ENCODE measurements at regions not wholly inside any gene's neighbourhood (a gene's known extent, or its start where the extent isn't known, plus 50 kb on each side); places are given as distances from the start of the nearest gene placed in this dataset.

- no peak for DNase-seq
These were observed 123.8 kb upstream of the RET start for GRCh38 chr10:42952931-42953683.

DNA sequence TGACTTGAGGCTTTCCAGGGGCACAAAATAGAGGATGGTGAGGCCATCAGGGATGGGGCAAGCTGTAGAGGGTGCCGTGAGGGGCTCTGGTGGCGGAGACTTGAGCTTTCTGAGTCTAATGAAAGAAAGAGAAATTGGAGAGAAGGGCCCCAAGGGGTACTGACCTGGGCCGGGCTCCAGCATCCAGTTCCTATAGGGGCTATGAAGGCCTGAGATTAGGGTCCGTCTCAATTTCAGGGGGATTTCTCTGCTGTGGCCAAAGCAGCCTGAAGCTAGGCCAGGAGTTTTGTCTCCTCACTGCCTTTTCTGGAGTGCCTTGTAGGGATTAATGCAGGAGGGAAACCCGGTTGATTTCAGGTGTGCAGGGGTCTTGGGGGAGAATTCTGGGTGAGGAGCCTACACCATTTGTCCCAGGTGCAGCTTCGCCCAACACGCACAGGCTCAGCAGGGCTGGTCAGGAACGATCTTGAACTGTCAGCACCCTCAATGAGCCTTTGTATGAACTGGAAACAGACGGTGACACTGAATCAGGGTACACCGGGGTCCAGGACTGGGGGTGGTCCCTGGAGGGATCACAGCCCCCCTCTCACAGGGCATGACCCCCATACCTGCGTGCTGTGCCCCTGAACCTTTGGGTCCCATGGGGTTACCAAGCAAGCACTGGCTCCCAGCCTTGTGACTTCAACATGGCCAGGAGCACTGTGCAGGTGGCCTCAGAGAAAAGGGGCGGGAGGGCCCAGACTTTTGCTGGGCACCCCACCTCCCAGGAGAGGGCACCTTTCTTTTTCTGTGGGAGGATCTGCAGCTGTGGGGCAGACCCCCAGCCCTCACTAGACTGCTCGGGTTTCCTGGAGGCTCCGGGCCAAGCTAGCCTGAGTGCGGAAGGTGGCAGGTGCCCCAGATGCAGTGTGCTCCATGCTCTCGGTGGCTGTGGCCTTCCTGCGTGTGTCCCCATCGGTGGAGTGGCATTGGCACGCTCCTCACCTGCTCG is 122.9 kb upstream of the RET start:
- DNase-seq = no peak

DNA sequence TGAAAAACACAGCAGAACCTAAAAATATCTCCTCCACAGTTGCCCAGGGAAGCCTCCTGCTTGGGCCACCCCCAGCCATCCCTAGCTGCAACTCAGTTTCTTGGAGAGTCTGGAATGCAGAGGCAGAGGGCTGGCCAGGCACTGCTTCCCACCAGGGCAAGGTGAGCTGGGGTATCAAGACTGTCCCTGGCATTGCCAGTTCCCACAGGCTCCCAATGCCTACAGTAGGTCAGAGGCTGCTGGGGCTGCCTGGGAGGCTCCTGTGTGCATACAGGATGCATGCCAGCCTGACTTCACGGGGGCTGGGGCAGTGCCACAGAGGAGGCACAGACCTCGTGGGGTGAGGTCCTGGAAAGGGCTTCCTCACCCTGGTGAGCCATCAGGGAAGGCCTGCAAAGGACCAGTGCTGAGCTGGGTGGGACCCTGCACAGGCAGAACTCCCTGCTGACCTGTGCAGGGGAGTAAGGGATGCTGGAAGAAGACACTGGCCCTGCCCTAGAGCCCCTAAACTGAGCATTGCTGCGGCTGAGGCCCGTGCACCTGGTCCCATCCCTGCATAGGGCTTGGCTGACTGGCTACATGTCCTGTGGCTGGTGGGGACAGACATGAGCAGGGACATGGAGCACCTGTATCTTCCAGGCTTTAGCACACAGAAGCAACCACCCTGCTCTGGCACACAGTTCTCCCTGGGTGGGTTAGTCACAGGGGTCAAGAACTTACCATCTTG is 121.9 kb upstream of the RET start:
- no peak for DNase-seq

DNA sequence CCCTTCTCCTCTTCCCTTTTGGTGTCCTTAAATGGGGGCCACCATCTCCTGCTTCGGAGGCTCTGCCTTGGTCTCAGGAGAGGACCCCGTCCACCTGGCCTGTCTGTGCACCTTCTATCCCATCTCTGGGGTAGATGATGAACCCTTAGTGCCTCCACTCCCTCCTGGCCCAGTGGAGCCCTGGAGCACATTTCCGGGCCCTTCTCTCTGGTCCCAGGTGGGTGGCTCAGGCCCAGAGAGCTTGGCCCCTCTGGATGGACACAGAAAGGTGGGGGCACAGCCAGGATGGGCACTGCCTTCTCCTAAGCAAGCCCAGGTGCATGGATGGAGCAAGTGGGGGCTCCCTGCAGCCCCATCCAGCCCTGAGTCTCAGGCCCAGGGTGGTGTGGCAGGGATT is 121.4 kb upstream of the RET start:
- no peak for DNase-seq

- no peak for DNase-seq
These were observed 120.8 kb upstream of the RET start for GRCh38 chr10:42956045-42956444.

DNA sequence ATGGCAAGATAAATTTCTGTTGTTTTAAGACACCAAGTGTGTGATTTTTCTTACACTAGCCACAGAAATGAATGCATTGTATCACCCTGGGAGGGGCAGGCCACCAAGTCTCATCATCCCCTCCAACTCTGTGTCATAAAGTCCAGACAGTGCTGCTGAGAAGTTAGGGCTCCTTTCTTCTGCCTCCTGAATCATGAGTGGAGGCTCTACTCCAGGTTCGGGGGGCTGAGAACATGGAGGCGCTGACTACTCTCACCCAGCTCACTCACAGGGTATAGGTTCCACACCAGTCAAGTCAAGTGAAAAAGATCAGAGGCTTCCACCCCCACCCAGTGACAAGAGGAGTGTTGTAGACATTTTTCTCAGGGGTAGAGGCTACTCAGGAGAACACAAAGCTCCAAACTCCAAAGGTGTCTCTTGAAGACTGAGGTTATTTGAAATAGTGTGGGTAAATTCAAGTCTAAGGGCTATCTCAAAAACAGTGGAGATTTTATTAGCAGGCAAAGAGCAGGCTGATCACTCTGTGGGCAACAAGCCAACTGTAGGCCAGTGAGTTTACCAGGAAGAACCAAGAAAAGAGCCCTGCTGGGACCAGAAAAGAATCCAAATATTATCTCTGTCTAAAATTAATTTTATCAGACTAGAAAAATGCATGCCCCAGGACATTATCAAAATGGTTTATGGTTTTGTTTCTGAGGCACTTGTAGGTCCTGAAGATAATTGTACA is 118.6 kb upstream of the RET start:
- DNase-seq = no peak

DNA sequence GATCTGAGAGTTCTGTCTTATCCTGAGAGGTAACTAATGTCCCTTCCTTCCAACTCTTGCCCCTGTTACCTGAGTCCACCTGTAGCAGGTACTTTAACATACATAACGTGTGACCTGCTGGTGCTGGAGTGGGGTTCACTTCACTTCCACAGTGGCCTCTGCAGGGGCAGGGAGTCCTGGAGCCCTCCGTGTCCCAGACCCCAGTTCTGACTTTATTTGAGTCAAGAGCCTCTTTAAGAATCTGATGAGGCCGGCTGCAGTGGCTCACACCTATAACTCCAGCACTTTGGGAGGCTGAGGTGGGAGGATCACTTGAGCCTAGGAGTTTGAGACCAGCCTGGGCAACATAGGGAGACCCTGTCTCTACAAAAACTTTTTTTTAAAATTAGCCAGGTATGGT is 117.0 kb upstream of the RET start:
- no peak for DNase-seq

GRCh38 chr10:42960491-42960990 is 116.3 kb upstream of the RET start:
- DNase-seq = no peak

GRCh38 chr10:42960991-42961795 is 115.7 kb upstream of the RET start:
- DNase-seq = no peak

DNA sequence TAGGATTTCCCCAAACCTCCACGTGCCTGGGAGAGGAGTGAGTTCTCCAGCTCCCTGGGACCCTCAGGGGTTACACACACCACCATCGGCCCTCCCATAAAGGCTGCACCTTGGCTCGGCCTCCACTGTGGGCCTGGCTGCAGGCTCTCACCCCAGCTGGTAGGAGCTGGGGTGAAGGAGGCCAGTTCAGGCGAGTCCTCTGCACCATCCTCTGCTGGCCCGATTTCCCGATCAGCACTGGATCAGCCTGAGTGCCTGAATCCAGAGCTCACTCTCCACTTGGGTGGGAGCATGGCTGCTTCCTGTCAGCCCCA is 115.1 kb upstream of the RET start:
- no peak for DNase-seq

GRCh38 chr10:42962110-42962901 is 114.6 kb upstream of the RET start:
- DNase-seq = peak; percentile 29

DNA sequence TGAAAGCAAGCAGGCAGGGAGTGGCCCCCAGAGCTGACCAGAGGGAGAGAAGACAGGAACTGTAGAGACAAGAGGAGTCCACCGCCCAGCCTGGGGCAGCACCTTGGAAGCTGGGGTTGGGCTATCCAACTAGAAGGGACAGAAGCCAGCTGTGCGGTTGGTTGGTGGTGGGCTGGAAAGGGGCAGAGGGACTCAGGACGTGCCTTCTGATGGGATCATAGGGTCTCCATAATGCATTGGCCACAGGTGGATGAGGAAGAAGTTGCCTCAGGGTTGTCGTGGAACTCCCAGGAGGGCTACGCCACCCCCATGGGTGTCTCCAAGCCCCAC is 114.0 kb upstream of the RET start:
- DNase-seq = no peak

GRCh38 chr10:42963312-42963711 is 113.6 kb upstream of the RET start:
- DNase-seq = no peak

- no peak for DNase-seq
These were observed 107.7 kb upstream of the RET start for GRCh38 chr10:42969147-42969546.

DNA sequence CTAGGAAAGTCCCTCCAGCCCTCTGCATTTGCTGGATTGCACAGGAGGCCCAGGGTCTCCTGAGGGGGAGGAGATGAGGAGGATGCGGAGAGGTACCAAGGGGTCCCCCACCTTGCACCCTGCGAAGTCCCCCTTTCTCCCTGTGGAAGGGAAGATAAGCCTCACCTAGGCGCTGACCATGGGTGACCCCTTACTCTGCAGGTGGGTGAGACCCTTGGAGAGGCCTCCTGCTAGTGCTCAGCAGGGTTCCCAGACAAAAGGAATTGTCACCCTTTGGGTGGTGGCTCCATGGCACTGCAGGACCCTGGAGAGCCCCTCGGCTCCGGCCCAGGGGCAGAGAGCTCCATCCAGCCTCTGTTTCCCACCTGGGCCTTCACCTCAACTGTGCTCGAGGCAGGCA is 107.0 kb upstream of the RET start:
- DNase-seq = no peak

DNA sequence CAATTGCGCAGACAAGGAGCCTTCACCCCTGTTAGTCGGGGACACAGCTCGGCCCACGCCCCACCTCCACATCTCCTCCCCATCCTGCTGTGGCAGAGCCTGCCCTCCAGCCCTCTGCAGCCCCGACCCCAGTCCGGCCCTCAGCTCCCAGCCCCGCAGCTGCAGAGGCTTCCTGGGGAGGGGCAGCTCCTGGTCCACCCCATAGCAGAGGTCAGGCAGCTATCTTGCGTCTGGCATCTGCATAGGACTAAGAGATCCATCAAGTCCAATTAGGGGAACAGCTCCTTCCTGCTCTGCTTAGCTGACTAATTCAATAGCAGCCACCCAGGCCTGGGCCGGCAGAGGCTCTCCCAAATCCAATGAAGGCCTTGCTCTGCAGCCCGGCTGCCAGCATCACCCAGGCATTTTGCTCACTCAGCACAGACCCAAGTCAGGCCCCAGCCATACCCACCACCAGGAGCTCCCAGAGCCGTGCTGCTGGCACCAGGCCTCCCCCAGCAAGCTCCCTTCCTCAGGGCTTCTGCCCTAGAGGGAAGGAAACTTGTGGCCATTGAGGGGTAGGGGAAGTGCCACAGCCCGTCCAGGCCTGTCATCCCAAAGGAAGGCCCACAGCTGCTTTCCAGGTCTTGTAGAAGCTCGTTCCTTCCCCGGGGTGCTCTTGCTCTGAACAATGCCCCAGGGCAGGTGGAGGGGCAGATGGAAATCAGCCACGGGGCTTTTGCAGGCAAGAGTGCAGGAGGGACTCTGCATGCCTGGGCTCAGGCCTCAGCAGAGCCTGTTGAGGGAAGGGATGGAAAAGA is 106.2 kb upstream of the RET start:
- peak; percentile 56 for DNase-seq

GRCh38 chr10:42971251-42971599 is 105.6 kb upstream of the RET start:
- DNase-seq = no peak

DNA sequence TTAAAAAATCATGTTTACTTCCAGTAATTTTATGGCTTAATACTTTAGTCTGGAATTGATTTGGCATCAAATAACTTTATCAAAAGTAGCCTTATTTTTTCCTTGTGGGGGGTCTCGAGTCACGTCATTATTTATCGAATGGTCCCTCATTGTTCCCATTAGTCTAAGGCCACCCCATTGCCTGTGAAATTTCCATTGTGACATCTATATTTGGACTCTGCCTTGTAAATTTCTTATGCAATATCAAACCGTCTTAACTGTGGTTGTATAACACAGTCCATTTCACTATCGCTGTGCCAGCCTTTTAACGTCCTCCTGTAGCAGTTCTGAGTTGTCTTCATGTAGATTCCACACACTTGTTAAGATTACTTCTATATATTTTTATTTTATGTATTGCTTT is 103.9 kb upstream of the RET start:
- DNase-seq = no peak

- DNase-seq = no peak
These were observed 103.5 kb upstream of the RET start for GRCh38 chr10:42973411-42973810.

Data from retina (tissue), 1 donor.